ENCODE measurements at regions not wholly inside any gene's neighbourhood (a gene's known extent, or its start where the extent isn't known, plus 50 kb on each side); places are given as distances from the start of the nearest gene placed in this dataset.

DNA sequence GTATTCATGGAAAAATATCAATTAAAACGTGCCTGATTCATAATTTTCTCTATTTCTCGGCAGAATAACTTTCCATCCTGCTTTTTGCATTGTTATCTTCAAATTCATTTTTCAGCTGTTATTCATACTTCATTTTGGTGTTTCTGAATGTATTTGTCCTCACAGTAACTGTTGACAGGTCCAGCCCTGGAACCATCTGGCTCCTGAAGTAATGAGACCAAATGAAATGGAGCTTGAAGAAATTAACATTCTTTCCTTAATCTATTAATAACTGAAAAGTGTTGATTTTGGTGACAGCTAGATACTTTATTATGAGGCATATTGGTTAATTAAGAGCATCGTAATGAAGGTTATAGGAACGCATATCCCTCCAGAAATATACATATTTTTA lies 257.0 kb upstream of the MINDY3 start:
- TF ChIP-seq POLR2A (IDR thresholded peaks at IDR 0.05) (no peak), EP300 (IDR thresholded peaks at IDR 0.05) (no peak)

Measured in ovary (tissue), 1 donor.